ENCODE measurements at regions not wholly inside any gene's neighbourhood (a gene's known extent, or its start where the extent isn't known, plus 50 kb on each side); places are given as distances from the start of the nearest gene placed in this dataset.

DNA sequence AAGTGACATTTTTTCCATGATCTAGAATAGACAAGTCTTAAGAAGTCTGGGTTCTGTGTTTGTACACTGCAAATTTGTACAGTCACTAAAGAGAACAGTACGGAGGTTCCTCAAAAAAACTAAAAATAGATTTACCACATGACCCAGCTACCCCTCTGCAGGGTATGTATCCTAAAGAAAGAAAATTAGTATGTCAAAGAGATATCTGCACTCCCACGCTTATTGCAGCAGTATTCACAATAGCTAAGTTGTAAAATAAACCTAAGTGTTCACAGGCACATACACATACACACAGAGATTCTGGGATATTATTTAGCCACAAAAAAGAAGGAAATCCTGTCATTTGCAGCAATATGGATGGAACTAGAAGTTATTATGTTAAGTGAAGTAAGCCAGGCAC lies 120.4 kb downstream of the ZIC1 start:
- TF ChIP-seq, protein P1, sequence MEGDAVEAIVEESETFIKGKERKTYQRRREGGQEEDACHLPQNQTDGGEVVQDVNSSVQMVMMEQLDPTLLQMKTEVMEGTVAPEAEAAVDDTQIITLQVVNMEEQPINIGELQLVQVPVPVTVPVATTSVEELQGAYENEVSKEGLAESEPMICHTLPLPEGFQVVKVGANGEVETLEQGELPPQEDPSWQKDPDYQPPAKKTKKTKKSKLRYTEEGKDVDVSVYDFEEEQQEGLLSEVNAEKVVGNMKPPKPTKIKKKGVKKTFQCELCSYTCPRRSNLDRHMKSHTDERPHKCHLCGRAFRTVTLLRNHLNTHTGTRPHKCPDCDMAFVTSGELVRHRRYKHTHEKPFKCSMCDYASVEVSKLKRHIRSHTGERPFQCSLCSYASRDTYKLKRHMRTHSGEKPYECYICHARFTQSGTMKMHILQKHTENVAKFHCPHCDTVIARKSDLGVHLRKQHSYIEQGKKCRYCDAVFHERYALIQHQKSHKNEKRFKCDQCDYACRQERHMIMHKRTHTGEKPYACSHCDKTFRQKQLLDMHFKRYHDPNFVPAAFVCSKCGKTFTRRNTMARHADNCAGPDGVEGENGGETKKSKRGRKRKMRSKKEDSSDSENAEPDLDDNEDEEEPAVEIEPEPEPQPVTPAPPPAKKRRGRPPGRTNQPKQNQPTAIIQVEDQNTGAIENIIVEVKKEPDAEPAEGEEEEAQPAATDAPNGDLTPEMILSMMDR (conservative IDR thresholded peaks at IDR 0.05; ENCODE audit: low read depth, low read length) = no peak
- TF ChIP-seq EZH2 (IDR thresholded peaks at IDR 0.05; ENCODE audit: borderline replicate concordance, low read depth, low read length, poor library complexity, severe bottlenecking) = no peak
- Histone ChIP-seq H3K27me3 (replicated peaks; ENCODE audit: insufficient read depth, low read depth, low read length, poor library complexity) (no peaks in the 10 kb centered on the region), H3K4me3 (ENCODE audit: low read depth, low read length, poor library complexity, severe bottlenecking) (no peak overlapping the region), H3K9me3 (ENCODE audit: low read depth, low read length, poor library complexity, severe bottlenecking) (no peaks in the 10 kb centered on the region), H3K36me3 (ENCODE audit: insufficient read depth, low read length, poor library complexity, severe bottlenecking) (no peaks in the 10 kb centered on the region), H3K4me1 (ENCODE audit: insufficient read depth, low read length, poor library complexity, severe bottlenecking) (no peaks in the 10 kb centered on the region), H3K27ac (ENCODE audit: low read depth, low read length, poor library complexity, severe bottlenecking) (no peak overlapping the region)
- ChIA-PET CTCF (no interaction called here), POLR2A (ENCODE audit: low non-redundant PET) (no interaction called here)
- intact Hi-C loops (cut with micrococcal nuclease; ENCODE audit: unreplicated experiment) = no loop called here
- no peak for DNase-seq (ENCODE audit: low spot score)
- BruUV-seq (replicated peaks) = no TSS peak

DNA sequence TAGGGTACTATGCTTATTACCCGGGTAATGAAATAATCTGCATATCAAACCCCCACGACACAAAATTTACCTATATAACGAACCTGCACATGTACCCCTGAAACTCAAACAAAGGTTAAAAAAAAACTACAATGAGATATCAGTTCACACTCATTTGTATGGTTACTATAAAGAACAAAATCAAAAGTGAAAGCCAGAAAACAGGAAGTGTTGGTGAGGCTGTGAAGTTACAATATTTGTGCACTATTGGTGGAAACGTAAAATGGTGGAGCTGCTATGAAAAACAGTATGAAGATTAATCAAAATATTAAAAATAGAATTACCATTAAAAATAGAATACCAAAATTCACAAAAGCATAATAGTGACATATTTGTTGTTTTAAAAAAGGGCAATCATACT lies 128.9 kb downstream of the ZIC1 start:
- peaks cover 5% of the 10 kb centered on the region for H3K9me3 ChIP-seq (ENCODE audit: low read depth, low read length, poor library complexity, severe bottlenecking)
- H3K27me3 ChIP-seq (replicated peaks; ENCODE audit: insufficient read depth, low read depth, low read length, poor library complexity) = no peaks in the 10 kb centered on the region
- POLR2A ChIA-PET (ENCODE audit: low non-redundant PET) = no interaction called here
- H3K4me3 ChIP-seq (ENCODE audit: low read depth, low read length, poor library complexity, severe bottlenecking) = no peak overlapping the region
- H3K4me1 ChIP-seq (ENCODE audit: insufficient read depth, low read length, poor library complexity, severe bottlenecking) = no peaks in the 10 kb centered on the region
- DNase-seq (ENCODE audit: low spot score) = no peak
- CTCF ChIA-PET = no interaction called here
- no TSS peak for BruUV-seq (replicated peaks)
- TF ChIP-seq EZH2 (IDR thresholded peaks at IDR 0.05; ENCODE audit: borderline replicate concordance, low read depth, low read length, poor library complexity, severe bottlenecking) = no peak
- TF ChIP-seq, protein P1 (conservative IDR thresholded peaks at IDR 0.05; ENCODE audit: low read depth, low read length) = no peak
- intact Hi-C loops (cut with micrococcal nuclease; ENCODE audit: unreplicated experiment) = no loop called here
- H3K27ac ChIP-seq (ENCODE audit: low read depth, low read length, poor library complexity, severe bottlenecking) = no peak overlapping the region
- no peaks in the 10 kb centered on the region for H3K36me3 ChIP-seq (ENCODE audit: insufficient read depth, low read length, poor library complexity, severe bottlenecking)

DNA sequence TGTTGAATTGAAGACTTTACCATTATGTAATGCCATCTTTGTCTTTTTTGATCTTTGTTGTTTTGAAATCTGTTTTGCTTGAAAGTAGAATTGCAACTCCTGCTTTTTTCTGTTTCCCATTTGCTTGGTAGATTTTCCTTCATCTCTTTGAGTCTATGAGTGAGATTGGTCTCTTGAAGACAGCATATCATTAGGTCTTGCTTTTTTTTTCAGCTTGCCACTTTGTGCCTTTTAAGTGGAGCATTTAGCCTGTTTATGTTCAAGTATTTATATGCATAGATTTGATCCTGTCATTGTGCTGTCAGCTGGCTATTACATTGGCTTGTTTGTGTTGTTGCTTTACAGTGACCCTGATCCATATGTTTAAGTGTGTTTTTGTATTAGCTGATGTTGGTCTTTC lies 131.8 kb downstream of the ZIC1 start:
- no TSS peak for BruUV-seq (replicated peaks)
- CTCF ChIA-PET = no interaction called here

More for the DNA sequence above, 131.8 kb downstream of the ZIC1 start:
- TF ChIP-seq EZH2 (IDR thresholded peaks at IDR 0.05; ENCODE audit: borderline replicate concordance, low read depth, low read length, poor library complexity, severe bottlenecking) = no peak
- TF ChIP-seq, protein P1 (conservative IDR thresholded peaks at IDR 0.05; ENCODE audit: low read depth, low read length) = no peak
- H3K27me3 ChIP-seq (replicated peaks; ENCODE audit: insufficient read depth, low read depth, low read length, poor library complexity) = no peaks in the 10 kb centered on the region
- intact Hi-C loops (cut with micrococcal nuclease; ENCODE audit: unreplicated experiment) = no loop called here
- H3K9me3 ChIP-seq (ENCODE audit: low read depth, low read length, poor library complexity, severe bottlenecking) = peaks cover 5% of the 10 kb centered on the region
- no peak for DNase-seq (ENCODE audit: low spot score)
- H3K36me3 ChIP-seq (ENCODE audit: insufficient read depth, low read length, poor library complexity, severe bottlenecking) = no peaks in the 10 kb centered on the region
- POLR2A ChIA-PET (ENCODE audit: low non-redundant PET) = no interaction called here
- H3K4me3 ChIP-seq (ENCODE audit: low read depth, low read length, poor library complexity, severe bottlenecking) = no peak overlapping the region
- H3K4me1 ChIP-seq (ENCODE audit: insufficient read depth, low read length, poor library complexity, severe bottlenecking) = no peaks in the 10 kb centered on the region
- H3K27ac ChIP-seq (ENCODE audit: low read depth, low read length, poor library complexity, severe bottlenecking) = no peak overlapping the region

Measured in A673 (cell line).